ENCODE measurements at regions not wholly inside any gene's neighbourhood (a gene's known extent, or its start where the extent isn't known, plus 50 kb on each side); places are given as distances from the start of the nearest gene placed in this dataset.

DNA sequence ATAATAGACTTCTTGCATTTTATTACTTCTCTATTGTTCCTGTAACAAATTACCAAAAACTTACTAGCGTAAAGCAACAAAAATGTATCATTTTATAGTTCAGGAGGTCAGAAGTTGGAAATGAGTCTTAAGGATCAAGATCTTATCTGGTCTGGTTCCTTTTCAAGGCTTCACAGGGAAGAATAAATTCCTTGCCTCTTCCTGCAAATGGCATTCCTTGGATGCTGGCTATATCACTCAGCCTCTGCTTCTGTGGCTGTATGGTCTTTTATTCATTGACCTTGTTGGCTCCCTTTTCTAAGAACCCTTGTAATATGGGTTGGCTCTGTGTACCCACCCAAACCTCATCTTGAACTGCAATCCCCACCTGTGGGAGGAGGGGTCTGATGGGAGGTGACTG, 478.4 kb upstream of the THBS1 start:
- Mint-ChIP-seq H3K4me3 (no peak overlapping the region), H3K27ac (no peak overlapping the region), H3K4me1 (no peaks in the 10 kb centered on the region), H3K27me3 (ENCODE audit: low read depth) (no peaks in the 10 kb centered on the region), H3K9me3 (peaks cover 14% of the 10 kb centered on the region), H3K36me3 (no peaks in the 10 kb centered on the region)
- CTCF ChIA-PET = no interaction called here
- DNase-seq (ENCODE audit: low spot score) = no peak
- no peak for ATAC-seq
- POLR2A ChIA-PET = no interaction called here
- TF ChIP-seq, protein P1, sequence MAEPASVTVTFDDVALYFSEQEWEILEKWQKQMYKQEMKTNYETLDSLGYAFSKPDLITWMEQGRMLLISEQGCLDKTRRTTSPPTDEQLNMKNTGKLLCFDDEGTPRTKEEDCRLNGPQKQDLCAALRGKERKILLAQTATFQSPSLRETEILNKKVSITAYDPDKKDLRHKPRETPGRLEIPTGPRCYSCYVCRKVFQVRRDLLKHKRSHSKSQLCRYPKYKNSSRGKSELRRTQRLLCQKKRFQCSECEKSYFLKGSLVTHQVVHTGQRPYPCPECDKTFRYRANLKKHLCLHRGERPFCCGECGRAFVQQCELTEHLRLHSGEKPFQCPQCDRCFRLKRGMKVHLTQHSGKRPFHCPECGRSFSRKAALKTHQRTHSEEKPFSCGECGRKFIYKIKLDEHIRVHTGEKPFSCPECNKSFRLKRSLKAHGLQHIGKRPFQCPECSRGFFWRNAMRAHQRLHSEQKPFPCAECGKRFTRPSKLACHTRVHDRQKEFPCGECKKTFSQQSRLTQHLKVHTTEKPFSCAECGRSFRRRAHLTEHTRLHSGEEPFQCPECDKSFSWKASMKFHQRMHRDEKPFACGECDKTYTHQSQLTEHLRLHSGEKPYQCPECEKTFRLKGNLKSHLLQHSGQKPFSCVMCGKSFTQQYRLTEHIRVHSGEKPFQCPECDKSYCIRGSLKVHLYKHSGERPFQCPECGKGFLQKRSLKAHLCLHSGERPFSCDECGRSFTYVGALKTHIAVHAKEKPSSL (CRISPR knock-in tag; conservative IDR thresholded peaks at IDR 0.05) = no peak
- no peak for TF ChIP-seq RELA (CRISPR knock-in tag; IDR thresholded peaks at IDR 0.05; ENCODE audit: borderline replicate concordance)
- no peak for TF ChIP-seq GTF2I (CRISPR knock-in tag; conservative IDR thresholded peaks at IDR 0.05)
- TF ChIP-seq ATF6 (CRISPR knock-in tag; IDR thresholded peaks at IDR 0.05) = no peak
- TF ChIP-seq ELF4 (CRISPR knock-in tag; IDR thresholded peaks at IDR 0.05; ENCODE audit: low read depth) = no peak
- no peak for TF ChIP-seq ZSCAN18 (CRISPR knock-in tag; IDR thresholded peaks at IDR 0.05)
- TF ChIP-seq SMAD4 (CRISPR knock-in tag; IDR thresholded peaks at IDR 0.05) = no peak
- TF ChIP-seq ZNF232 (CRISPR knock-in tag; IDR thresholded peaks at IDR 0.05) = no peak
- TF ChIP-seq PREB (CRISPR knock-in tag; IDR thresholded peaks at IDR 0.05; ENCODE audit: borderline replicate concordance) = no peak
- no peak for TF ChIP-seq ZMAT4 (CRISPR knock-in tag; IDR thresholded peaks at IDR 0.05)
- no peak for TF ChIP-seq USF2 (CRISPR knock-in tag; IDR thresholded peaks at IDR 0.05)
- no peak for TF ChIP-seq NFYB (CRISPR knock-in tag; conservative IDR thresholded peaks at IDR 0.05; ENCODE audit: low read depth)
- TF ChIP-seq ATF3 (CRISPR knock-in tag; conservative IDR thresholded peaks at IDR 0.05) = no peak
- TF ChIP-seq PRDM15 (CRISPR knock-in tag; IDR thresholded peaks at IDR 0.05) = no peak
- TF ChIP-seq, protein P2, sequence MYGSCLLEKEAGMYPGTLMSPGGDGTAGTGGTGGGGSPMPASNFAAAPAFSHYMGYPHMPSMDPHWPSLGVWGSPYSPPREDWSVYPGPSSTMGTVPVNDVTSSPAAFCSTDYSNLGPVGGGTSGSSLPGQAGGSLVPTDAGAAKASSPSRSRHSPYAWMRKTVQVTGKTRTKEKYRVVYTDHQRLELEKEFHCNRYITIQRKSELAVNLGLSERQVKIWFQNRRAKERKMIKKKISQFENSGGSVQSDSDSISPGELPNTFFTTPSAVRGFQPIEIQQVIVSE (CRISPR knock-in tag; IDR thresholded peaks at IDR 0.05; ENCODE audit: borderline replicate concordance) = no peak
- TF ChIP-seq FOXP1 (CRISPR knock-in tag; IDR thresholded peaks at IDR 0.05; ENCODE audit: borderline replicate concordance) = no peak
- TF ChIP-seq SOX15 (CRISPR knock-in tag; IDR thresholded peaks at IDR 0.05) = no peak
- TF ChIP-seq, protein P3, sequence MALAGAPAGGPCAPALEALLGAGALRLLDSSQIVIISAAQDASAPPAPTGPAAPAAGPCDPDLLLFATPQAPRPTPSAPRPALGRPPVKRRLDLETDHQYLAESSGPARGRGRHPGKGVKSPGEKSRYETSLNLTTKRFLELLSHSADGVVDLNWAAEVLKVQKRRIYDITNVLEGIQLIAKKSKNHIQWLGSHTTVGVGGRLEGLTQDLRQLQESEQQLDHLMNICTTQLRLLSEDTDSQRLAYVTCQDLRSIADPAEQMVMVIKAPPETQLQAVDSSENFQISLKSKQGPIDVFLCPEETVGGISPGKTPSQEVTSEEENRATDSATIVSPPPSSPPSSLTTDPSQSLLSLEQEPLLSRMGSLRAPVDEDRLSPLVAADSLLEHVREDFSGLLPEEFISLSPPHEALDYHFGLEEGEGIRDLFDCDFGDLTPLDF (CRISPR knock-in tag; IDR thresholded peaks at IDR 0.05) = no peak
